Neural progenitor cell (in vitro differentiated cells): ENCODE measurements at regions not wholly inside any gene's neighbourhood (a gene's known extent, or its start where the extent isn't known, plus 50 kb on each side); places are given as distances from the start of the nearest gene placed in this dataset.

Source experiments
- DNase-seq: peaks from one replicate; pipeline ENCODE4 v3.0.0-alpha.2; 2016; ENCODE audit warnings: low spot score
- H2AFZ ChIP-seq: fragments of 200-600 bp; sonication (generic); replicated peaks from 2 replicates; pipeline ENCODE4 v1.6.1; 2016; ENCODE audit warnings: antibody characterized with exemption
- H3F3A ChIP-seq: fragments of 200-600 bp; sonication (generic); 2 replicates; pipeline ENCODE4 v1.6.1; 2016; ENCODE audit warnings: antibody characterized with exemption, low read depth
- H3K27ac ChIP-seq: fragments of 200-600 bp; sonication (generic); 2 replicates; pipeline ENCODE4 v1.5.1; 2016; ENCODE audit warnings: mild to moderate bottlenecking
- H3K27me3 ChIP-seq: fragments of 200-600 bp; sonication (generic); 2 replicates; pipeline ENCODE4 v1.6.1; 2016; ENCODE audit warnings: mild to moderate bottlenecking, moderate library complexity
- H3K36me3 ChIP-seq: fragments of 200-600 bp; sonication (generic); 2 replicates; pipeline ENCODE4 v1.5.1; 2016
- H3K4me1 ChIP-seq: fragments of 200-600 bp; sonication (generic); 2 replicates; pipeline ENCODE4 v1.6.1; 2016; ENCODE audit warnings: mixed run types
- H3K4me2 ChIP-seq: fragments of 200-600 bp; sonication (generic); 2 replicates; pipeline ENCODE4 v1.6.1; 2016
- H3K4me3 ChIP-seq: fragments of 200-600 bp; sonication (generic); 2 replicates; pipeline ENCODE4 v1.5.1; 2016
- H3K79me2 ChIP-seq: fragments of 200-600 bp; sonication (generic); 2 replicates; pipeline ENCODE4 v1.6.1; 2016; ENCODE audit warnings: low read depth
- H3K9ac ChIP-seq: fragments of 200-600 bp; sonication (generic); 2 replicates; pipeline ENCODE4 v1.6.1; 2016
- H3K9me3 ChIP-seq: fragments of 200-600 bp; sonication (generic); 2 replicates; pipeline ENCODE4 v1.5.1; 2016; ENCODE audit warnings: low read depth
- H4K20me1 ChIP-seq: fragments of 200-600 bp; sonication (generic); 2 replicates; pipeline ENCODE4 v1.6.1; 2016; ENCODE audit warnings: low read depth
- H3K27ac Mint-ChIP-seq: 3 replicates; pipeline ENCODE4 v1.8.0; 2021; ENCODE audit warnings: mixed read lengths
- H3K27me3 Mint-ChIP-seq: 2 replicates; pipeline ENCODE4 v1.8.0; 2022; ENCODE audit warnings: low read depth, mild to moderate bottlenecking, inconsistent platforms, moderate library complexity, mixed read lengths; ENCODE audit not compliant: insufficient read depth
- H3K36me3 Mint-ChIP-seq: 3 replicates; pipeline ENCODE4 v1.8.0; 2021; ENCODE audit warnings: mixed read lengths
- H3K4me1 Mint-ChIP-seq: 3 replicates; pipeline ENCODE4 v1.8.0; 2021; ENCODE audit warnings: mixed read lengths
- H3K4me3 Mint-ChIP-seq: 3 replicates; pipeline ENCODE4 v1.8.0; 2021; ENCODE audit warnings: mild to moderate bottlenecking, moderate library complexity, mixed read lengths
- H3K9me3 Mint-ChIP-seq: 3 replicates; pipeline ENCODE4 v1.8.0; 2020; ENCODE audit warnings: mixed read lengths
- CTCF ChIP-seq: fragments of 200-600 bp; sonication (generic); IDR thresholded peaks from 2 replicates; pipeline ENCODE4 v1.5.1; 2017; ENCODE audit warnings: antibody characterized with exemption, mild to moderate bottlenecking
- EZH2 ChIP-seq: fragments of 200-600 bp; sonication (generic); IDR thresholded peaks from 2 replicates; pipeline ENCODE4 v1.6.1; 2017; ENCODE audit warnings: antibody characterized with exemption, mild to moderate bottlenecking, moderate library complexity
- EZH2phosphoT487 ChIP-seq: fragments of 200-600 bp; sonication (generic); IDR thresholded peaks from 2 replicates; pipeline ENCODE4 v1.6.1; 2017; ENCODE audit warnings: antibody characterized with exemption

GRCh38 chr7:68820321-68820720, 778.0 kb upstream of the AUTS2 start:
- Histone ChIP-seq H3K36me3 (no peaks in the 10 kb centered on the region), H3F3A (no peaks in the 10 kb centered on the region), H3K9ac (no peak overlapping the region), H4K20me1 (no peaks in the 10 kb centered on the region), H3K4me1 (no peaks in the 10 kb centered on the region), H3K79me2 (no peaks in the 10 kb centered on the region), H3K27ac (no peak overlapping the region), H3K4me3 (no peak overlapping the region), H3K9me3 (no peaks in the 10 kb centered on the region), H3K4me2 (no peak overlapping the region), H2AFZ (no peak overlapping the region), H3K27me3 (no peaks in the 10 kb centered on the region)
- TF ChIP-seq EZH2phosphoT487 (no peak), CTCF (no peak), EZH2 (no peak)
- no peak for DNase-seq
- H3K9me3 Mint-ChIP-seq: peaks cover 5% of the 10 kb centered on the region
- peaks cover 11% of the 10 kb centered on the region for H3K27me3 Mint-ChIP-seq
- no peak overlapping the region for H3K4me3 Mint-ChIP-seq
- H3K27ac Mint-ChIP-seq: no peak overlapping the region
- H3K4me1 Mint-ChIP-seq: no peaks in the 10 kb centered on the region
- H3K36me3 Mint-ChIP-seq: no peaks in the 10 kb centered on the region

- Histone ChIP-seq H3K4me1 (no peaks in the 10 kb centered on the region), H3K36me3 (no peaks in the 10 kb centered on the region), H2AFZ (no peak overlapping the region), H3K9me3 (no peaks in the 10 kb centered on the region), H3K9ac (no peak overlapping the region), H3K4me2 (no peak overlapping the region), H3K4me3 (no peak overlapping the region), H3F3A (no peaks in the 10 kb centered on the region), H3K27ac (no peak overlapping the region), H3K27me3 (no peaks in the 10 kb centered on the region), H3K79me2 (no peaks in the 10 kb centered on the region), H4K20me1 (no peaks in the 10 kb centered on the region)
- Mint-ChIP-seq H3K27me3 (peaks cover 11% of the 10 kb centered on the region), H3K36me3 (no peaks in the 10 kb centered on the region), H3K4me3 (no peak overlapping the region), H3K4me1 (no peaks in the 10 kb centered on the region), H3K27ac (no peak overlapping the region), H3K9me3 (peaks cover 9% of the 10 kb centered on the region)
- TF ChIP-seq EZH2 (no peak), EZH2phosphoT487 (no peak), CTCF (no peak)
- DNase-seq: no peak
Observed at GRCh38 chr7:68821846-68822245, 776.4 kb upstream of the AUTS2 start.

- H3K9me3 Mint-ChIP-seq: peaks cover 10% of the 10 kb centered on the region
- Histone ChIP-seq H4K20me1 (no peaks in the 10 kb centered on the region), H3K79me2 (no peaks in the 10 kb centered on the region), H3K27me3 (no peaks in the 10 kb centered on the region), H3K9ac (no peak overlapping the region), H2AFZ (no peak overlapping the region), H3K4me1 (no peaks in the 10 kb centered on the region), H3K36me3 (no peaks in the 10 kb centered on the region), H3K4me2 (no peak overlapping the region), H3F3A (no peaks in the 10 kb centered on the region), H3K27ac (no peak overlapping the region), H3K9me3 (no peaks in the 10 kb centered on the region), H3K4me3 (no peak overlapping the region)
- no peaks in the 10 kb centered on the region for H3K4me1 Mint-ChIP-seq
- TF ChIP-seq CTCF (no peak), EZH2phosphoT487 (no peak), EZH2 (no peak)
- no peak overlapping the region for H3K27ac Mint-ChIP-seq
- no peak overlapping the region for H3K4me3 Mint-ChIP-seq
- peaks cover 11% of the 10 kb centered on the region for H3K27me3 Mint-ChIP-seq
- H3K36me3 Mint-ChIP-seq: no peaks in the 10 kb centered on the region
- no peak for DNase-seq
Observed at GRCh38 chr7:68823996-68824780, 774.1 kb upstream of the AUTS2 start.
